ENCODE measurements at regions not wholly inside any gene's neighbourhood (a gene's known extent, or its start where the extent isn't known, plus 50 kb on each side); places are given as distances from the start of the nearest gene placed in this dataset.

DNA sequence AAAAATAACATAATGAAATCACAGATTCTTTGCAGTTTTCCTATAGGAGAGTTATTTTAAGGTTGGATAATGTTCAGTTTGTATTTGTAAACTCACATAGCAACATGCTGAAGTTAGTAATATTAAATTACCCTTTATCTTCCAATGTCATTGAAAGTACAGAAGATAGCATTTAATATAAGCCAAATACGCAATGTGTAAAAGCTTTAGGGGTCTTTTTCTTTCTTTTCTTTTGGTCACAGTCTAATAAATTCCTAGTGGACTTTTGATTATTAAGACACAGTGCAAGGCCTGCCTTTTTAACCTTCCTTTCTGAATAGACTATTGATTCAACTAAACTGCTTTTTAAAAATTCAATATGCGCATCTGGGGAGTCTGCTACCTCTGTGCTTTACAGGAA is 79.3 kb downstream of the OTOL1 start:
- Mint-ChIP-seq H3K27me3 (ENCODE audit: insufficient read depth, unreplicated experiment) (peaks cover 12% of the 10 kb centered on the region), H3K27ac (ENCODE audit: unreplicated experiment) (no peak overlapping the region), H3K4me1 (ENCODE audit: low read depth, unreplicated experiment) (no peaks in the 10 kb centered on the region), H3K36me3 (ENCODE audit: insufficient read depth, unreplicated experiment) (no peaks in the 10 kb centered on the region), H3K4me3 (ENCODE audit: unreplicated experiment) (no peak overlapping the region), H3K9me3 (ENCODE audit: unreplicated experiment) (no peaks in the 10 kb centered on the region)
- POLR2A ChIA-PET, result no interaction called here
- no peak for DNase-seq
- no TSS peak for BruUV-seq (replicated peaks)
- H3K27me3 ChIP-seq (replicated peaks; ENCODE audit: control insufficient read depth, insufficient read depth, low read length), result no peaks in the 10 kb centered on the region; the same call in 1 of the 2 replicates
- intact Hi-C loops (cut with micrococcal nuclease; ENCODE audit: unreplicated experiment), result no loop called here
- TF ChIP-seq, protein P1, sequence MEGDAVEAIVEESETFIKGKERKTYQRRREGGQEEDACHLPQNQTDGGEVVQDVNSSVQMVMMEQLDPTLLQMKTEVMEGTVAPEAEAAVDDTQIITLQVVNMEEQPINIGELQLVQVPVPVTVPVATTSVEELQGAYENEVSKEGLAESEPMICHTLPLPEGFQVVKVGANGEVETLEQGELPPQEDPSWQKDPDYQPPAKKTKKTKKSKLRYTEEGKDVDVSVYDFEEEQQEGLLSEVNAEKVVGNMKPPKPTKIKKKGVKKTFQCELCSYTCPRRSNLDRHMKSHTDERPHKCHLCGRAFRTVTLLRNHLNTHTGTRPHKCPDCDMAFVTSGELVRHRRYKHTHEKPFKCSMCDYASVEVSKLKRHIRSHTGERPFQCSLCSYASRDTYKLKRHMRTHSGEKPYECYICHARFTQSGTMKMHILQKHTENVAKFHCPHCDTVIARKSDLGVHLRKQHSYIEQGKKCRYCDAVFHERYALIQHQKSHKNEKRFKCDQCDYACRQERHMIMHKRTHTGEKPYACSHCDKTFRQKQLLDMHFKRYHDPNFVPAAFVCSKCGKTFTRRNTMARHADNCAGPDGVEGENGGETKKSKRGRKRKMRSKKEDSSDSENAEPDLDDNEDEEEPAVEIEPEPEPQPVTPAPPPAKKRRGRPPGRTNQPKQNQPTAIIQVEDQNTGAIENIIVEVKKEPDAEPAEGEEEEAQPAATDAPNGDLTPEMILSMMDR (IDR thresholded peaks at IDR 0.05; ENCODE audit: insufficient read depth in 1 of 2, low read depth in 1 of 2, low read length in 1 of 2, severe bottlenecking in 1 of 2, unreplicated experiment in 1 of 2), result no peak
- H3K4me1 ChIP-seq, result no peaks in the 10 kb centered on the region
- no peak overlapping the region for H3K4me3 ChIP-seq (ENCODE audit: low read depth, low read length)
- CTCF ChIA-PET, result no interaction called here
- no peaks in the 10 kb centered on the region for H3K9me3 ChIP-seq
- no peaks in the 10 kb centered on the region for H3K36me3 ChIP-seq (ENCODE audit: control insufficient read depth, insufficient read depth, low read length)

DNA sequence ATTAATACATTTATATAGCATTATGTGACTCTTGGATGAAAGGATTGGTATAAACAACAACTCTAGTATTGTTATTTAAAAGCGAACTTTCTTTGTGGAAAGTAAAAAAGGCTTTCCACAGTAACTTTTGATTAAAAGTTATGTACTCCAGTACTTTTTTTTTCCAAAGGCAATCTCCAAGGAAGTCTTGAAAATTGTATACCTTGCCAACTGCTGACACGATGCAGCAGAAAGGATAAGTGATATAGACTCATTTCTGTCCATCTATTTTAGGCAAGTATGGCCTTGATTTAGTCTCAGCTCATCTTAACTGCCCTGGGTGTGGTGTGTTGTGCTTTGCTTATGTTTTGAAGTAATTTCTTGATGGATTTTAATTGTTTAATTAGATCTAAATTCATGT is 79.7 kb downstream of the OTOL1 start:
- no peak for DNase-seq
- intact Hi-C loops (cut with micrococcal nuclease; ENCODE audit: unreplicated experiment), result no loop called here
- TF ChIP-seq, protein P1 (IDR thresholded peaks at IDR 0.05; ENCODE audit: insufficient read depth in 1 of 2, low read depth in 1 of 2, low read length in 1 of 2, severe bottlenecking in 1 of 2, unreplicated experiment in 1 of 2), result no peak
- no peaks in the 10 kb centered on the region for H3K36me3 Mint-ChIP-seq (ENCODE audit: insufficient read depth, unreplicated experiment)
- Histone ChIP-seq H3K27me3 (replicated peaks; ENCODE audit: control insufficient read depth, insufficient read depth, low read length) (no peaks in the 10 kb centered on the region; the same call in 1 of the 2 replicates), H3K36me3 (ENCODE audit: control insufficient read depth, insufficient read depth, low read length) (no peaks in the 10 kb centered on the region), H3K4me1 (no peaks in the 10 kb centered on the region), H3K9me3 (no peaks in the 10 kb centered on the region), H3K4me3 (ENCODE audit: low read depth, low read length) (no peak overlapping the region)
- no peaks in the 10 kb centered on the region for H3K4me1 Mint-ChIP-seq (ENCODE audit: low read depth, unreplicated experiment)
- H3K27me3 Mint-ChIP-seq (ENCODE audit: insufficient read depth, unreplicated experiment), result peaks cover 12% of the 10 kb centered on the region
- H3K9me3 Mint-ChIP-seq (ENCODE audit: unreplicated experiment), result no peaks in the 10 kb centered on the region
- H3K4me3 Mint-ChIP-seq (ENCODE audit: unreplicated experiment), result no peak overlapping the region
- POLR2A ChIA-PET, result no interaction called here
- BruUV-seq (replicated peaks), result no TSS peak
- CTCF ChIA-PET, result no interaction called here
- H3K27ac Mint-ChIP-seq (ENCODE audit: unreplicated experiment), result no peak overlapping the region

DNA sequence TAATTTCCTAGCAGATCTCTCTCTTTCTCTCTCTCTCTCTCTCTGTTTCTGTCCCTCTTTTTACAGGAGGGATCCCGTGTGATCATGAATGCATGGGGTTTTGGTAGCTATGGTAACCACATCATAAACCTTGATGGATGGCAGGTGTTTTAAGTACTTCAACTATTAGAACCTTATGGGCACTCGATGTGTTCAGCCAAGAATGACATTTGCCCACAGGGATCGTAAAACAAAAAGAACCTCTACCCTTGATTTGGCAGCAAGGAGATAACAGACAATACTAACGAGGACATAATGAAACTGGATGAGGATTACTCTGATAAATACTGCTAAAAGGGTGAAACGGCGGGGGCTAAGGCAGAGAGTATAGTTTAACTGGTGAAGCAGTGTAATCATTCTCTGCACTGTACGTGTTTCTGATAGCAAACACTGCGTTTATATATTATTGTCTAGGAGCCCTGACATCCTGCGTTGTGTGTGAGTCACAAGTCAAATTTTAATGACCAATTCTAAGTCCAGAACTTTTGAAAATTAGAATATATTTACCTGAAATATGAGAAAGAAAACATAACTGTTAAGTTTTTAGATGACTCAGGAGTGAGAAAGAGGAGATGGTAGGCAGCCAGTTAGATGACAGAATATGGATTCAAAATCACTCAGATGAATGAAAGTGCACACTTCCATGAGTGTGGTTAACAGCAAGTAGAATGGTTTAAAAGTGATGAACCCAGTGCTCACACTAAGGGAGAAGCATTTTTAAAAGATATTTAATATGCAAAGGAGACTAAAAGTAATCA is 80.3 kb downstream of the OTOL1 start:
- H3K27me3 Mint-ChIP-seq (ENCODE audit: insufficient read depth, unreplicated experiment), result peaks cover 14% of the 10 kb centered on the region
- H3K4me3 ChIP-seq (ENCODE audit: low read depth, low read length), result no peak overlapping the region
- no peaks in the 10 kb centered on the region for H3K36me3 Mint-ChIP-seq (ENCODE audit: insufficient read depth, unreplicated experiment)
- no peak overlapping the region for H3K4me3 Mint-ChIP-seq (ENCODE audit: unreplicated experiment)
- CTCF ChIA-PET, result no interaction called here
- H3K9me3 ChIP-seq, result no peaks in the 10 kb centered on the region
- H3K27me3 ChIP-seq (replicated peaks; ENCODE audit: control insufficient read depth, insufficient read depth, low read length), result no peaks in the 10 kb centered on the region; the same call in 1 of the 2 replicates
- no peak for DNase-seq
- TF ChIP-seq, protein P1 (IDR thresholded peaks at IDR 0.05; ENCODE audit: insufficient read depth in 1 of 2, low read depth in 1 of 2, low read length in 1 of 2, severe bottlenecking in 1 of 2, unreplicated experiment in 1 of 2), result no peak
- H3K9me3 Mint-ChIP-seq (ENCODE audit: unreplicated experiment), result no peaks in the 10 kb centered on the region
- no peaks in the 10 kb centered on the region for H3K4me1 ChIP-seq
- no peaks in the 10 kb centered on the region for H3K4me1 Mint-ChIP-seq (ENCODE audit: low read depth, unreplicated experiment)
- BruUV-seq (replicated peaks), result no TSS peak
- no peaks in the 10 kb centered on the region for H3K36me3 ChIP-seq (ENCODE audit: control insufficient read depth, insufficient read depth, low read length)
- POLR2A ChIA-PET, result no interaction called here
- intact Hi-C loops (cut with micrococcal nuclease; ENCODE audit: unreplicated experiment), result no loop called here
- H3K27ac Mint-ChIP-seq (ENCODE audit: unreplicated experiment), result no peak overlapping the region
